ENCODE measurements at regions not wholly inside any gene's neighbourhood (a gene's known extent, or its start where the extent isn't known, plus 50 kb on each side); places are given as distances from the start of the nearest gene placed in this dataset.

DNA sequence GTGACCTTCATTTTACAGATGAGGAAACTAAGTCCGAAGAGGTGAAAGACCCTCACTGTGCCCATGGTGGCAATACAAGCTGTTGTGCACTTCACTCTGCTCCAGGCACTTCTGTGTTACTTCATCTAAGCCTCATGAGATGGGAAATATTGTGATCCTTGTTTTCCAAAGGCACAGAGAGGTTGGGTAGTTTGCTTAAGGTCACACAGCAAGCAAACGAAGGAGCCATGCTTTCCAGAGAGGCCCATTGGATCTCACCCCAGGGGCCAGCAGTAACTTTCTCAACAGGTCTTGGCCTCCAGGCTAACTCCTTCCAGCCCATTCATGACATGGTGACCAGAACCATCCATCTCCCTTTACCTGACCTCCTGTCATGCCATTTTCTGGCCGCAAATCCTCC is 332.8 kb downstream of the MN1 start:
- TF ChIP-seq, protein P1, sequence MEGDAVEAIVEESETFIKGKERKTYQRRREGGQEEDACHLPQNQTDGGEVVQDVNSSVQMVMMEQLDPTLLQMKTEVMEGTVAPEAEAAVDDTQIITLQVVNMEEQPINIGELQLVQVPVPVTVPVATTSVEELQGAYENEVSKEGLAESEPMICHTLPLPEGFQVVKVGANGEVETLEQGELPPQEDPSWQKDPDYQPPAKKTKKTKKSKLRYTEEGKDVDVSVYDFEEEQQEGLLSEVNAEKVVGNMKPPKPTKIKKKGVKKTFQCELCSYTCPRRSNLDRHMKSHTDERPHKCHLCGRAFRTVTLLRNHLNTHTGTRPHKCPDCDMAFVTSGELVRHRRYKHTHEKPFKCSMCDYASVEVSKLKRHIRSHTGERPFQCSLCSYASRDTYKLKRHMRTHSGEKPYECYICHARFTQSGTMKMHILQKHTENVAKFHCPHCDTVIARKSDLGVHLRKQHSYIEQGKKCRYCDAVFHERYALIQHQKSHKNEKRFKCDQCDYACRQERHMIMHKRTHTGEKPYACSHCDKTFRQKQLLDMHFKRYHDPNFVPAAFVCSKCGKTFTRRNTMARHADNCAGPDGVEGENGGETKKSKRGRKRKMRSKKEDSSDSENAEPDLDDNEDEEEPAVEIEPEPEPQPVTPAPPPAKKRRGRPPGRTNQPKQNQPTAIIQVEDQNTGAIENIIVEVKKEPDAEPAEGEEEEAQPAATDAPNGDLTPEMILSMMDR (IDR thresholded peaks at IDR 0.05 in 4 of 5, conservative IDR thresholded peaks at IDR 0.05 in 1 of 5), result no peak
- no peak for TF ChIP-seq POLR2A (IDR thresholded peaks at IDR 0.05)

Data from gastrocnemius medialis (tissue), 4 donors.